GM19438 (cell line): ENCODE measurements at regions not wholly inside any gene's neighbourhood (a gene's known extent, or its start where the extent isn't known, plus 50 kb on each side); places are given as distances from the start of the nearest gene placed in this dataset.

Experiments
- ATAC-seq: cut with Tn5 transposase; IDR thresholded peaks from one replicate; pipeline ENCODE4 v1.9.1; 2021; ENCODE audit warnings: low read depth; ENCODE audit not compliant: unreplicated experiment

DNA sequence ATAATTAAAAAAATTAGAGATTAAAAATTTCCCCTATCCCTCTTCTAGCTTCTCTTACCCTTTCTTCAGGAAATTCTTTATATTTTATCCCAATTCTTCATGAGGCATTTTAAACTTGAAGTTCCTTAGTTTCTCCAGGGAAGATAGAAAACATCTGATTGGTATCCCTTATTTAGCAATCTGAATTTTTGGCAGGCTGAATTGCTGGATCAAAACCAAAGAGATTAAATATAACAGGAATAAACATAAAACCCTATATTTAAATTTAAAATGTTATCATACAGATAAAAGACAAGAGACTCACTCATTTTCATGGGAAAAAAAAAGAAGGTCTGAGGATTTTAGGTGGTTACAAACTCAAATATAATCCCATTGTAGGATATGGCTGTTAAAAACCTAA lies 204.2 kb downstream of the CHRM3 start:
- no peak for ATAC-seq

GRCh38 chr1:239593527-239593926 lies 207.2 kb downstream of the CHRM3 start:
- ATAC-seq, result no peak

DNA sequence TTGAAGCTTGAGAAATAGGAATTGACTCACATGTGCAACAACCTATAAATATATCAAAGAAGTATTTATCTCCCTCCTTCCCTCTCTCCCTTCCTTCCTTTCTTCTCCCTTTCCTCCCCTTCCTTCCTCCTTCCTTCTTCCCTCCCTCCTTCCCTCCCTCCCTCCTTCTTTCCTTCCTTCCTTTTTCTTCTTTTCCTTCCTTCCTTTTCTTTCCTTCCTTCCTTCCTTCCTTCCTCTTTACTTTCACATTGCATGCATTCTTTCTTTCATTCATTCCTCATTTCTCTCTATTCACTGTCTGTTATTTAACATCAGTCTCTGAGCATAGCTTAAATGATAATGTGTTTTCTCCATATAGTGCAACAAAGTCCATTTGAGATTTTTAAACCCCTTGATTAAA lies 214.2 kb downstream of the CHRM3 start:
- ATAC-seq, result no peak

GRCh38 chr1:239601108-239601507 lies 214.7 kb downstream of the CHRM3 start:
- no peak for ATAC-seq

DNA sequence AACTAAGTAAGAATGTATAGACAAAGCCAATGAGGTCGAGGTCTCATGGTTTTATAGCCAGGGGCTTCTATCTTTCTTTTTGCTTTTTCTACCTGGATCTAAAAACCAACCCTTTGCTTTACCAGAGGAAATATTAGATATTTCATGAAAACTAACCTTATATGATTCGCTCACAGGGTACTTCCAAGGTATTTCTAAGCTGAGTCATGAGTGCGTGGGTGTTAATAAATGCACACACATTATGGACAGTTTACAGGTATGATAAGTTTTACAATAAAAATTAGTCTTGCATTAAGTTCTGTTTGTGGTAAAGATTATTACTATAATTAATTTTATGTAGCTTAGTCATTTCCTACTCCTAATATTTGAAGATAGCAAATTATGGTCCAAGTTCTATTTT lies 217.2 kb downstream of the CHRM3 start:
- no peak for ATAC-seq

DNA sequence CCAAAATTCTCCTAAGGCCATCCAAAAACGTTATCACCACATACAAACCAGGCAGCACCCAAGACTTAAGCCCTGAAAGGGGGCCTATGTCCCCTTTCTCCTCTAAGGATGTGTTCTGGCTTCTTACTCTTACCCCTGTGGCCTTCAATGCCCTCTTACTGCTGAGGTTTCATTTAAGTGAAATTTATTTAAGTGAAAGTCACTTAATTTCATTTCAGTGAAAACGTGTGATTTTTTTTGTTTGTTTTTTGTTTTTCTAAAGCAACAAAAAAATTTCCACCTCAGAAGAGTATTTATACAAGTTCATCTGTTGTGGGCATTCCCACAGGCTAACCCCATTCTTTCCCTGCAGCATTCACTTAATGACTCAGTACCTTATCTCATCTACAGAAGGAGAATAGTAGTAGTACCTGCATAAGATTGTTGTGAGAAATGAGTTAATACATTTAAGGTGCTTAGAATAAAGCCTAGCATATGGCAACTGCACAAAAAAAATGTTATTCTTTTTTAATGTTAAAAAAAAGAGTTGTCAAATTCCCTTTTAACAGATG lies 220.6 kb downstream of the CHRM3 start:
- ATAC-seq, result no peak

- no peak for ATAC-seq
Measured at GRCh38 chr1:239608469-239608868, 222.1 kb downstream of the CHRM3 start.

- ATAC-seq, result no peak
Measured at GRCh38 chr1:239612379-239612778, 226.0 kb downstream of the CHRM3 start.

- ATAC-seq, result no peak
Measured at GRCh38 chr1:239616673-239617072, 230.3 kb downstream of the CHRM3 start.

GRCh38 chr1:239617259-239617658 lies 230.9 kb downstream of the CHRM3 start:
- ATAC-seq, result no peak

DNA sequence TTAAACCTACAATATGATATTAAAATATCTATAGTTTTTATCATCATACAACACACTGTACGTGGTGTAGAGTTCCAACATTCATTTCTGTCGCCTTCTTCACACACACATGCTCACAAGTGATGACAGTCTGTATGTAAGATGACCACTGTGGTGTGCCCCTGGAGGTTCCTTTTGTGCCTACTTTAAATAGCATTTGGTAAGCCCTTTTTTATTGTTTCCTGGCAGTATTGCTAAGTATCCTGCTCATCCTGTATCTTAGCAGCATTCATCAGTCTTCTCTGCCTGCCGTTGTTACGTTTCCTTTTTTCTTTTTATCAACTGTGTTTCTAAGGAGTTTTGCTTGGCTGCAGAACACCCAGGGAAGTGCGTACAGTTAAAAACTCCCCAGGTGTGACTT lies 231.4 kb downstream of the CHRM3 start:
- no peak for ATAC-seq

- no peak for ATAC-seq
Measured at GRCh38 chr1:239619190-239619589, 232.8 kb downstream of the CHRM3 start.

DNA sequence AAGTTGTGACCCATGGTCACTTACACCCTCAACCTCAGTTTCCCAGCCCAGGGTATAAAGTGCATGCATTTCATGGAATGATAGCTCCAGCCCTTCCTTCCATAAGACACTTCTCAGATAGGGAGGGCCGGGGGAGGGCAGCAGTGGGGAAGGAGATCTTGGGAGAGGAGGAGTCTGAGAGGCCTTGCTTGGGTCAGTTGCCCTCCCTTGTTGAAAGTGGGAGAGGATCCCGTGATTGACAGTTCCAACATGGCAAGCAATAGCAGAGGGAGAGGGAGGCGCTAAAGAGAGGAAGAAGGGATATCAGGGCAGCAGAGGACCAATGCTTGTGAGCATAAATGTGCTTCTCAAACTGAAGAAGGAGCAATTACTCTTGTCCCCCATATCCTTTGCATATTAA lies 244.4 kb downstream of the CHRM3 start:
- no peak for ATAC-seq

- ATAC-seq, result no peak
Measured at GRCh38 chr1:239633432-239633831, 247.1 kb downstream of the CHRM3 start.

GRCh38 chr1:239635276-239635675 lies 248.9 kb downstream of the CHRM3 start:
- ATAC-seq, result no peak

- no peak for ATAC-seq
Measured at GRCh38 chr1:239636347-239636746, 250.0 kb downstream of the CHRM3 start.

- ATAC-seq, result no peak
Measured at GRCh38 chr1:239644604-239645003, 258.2 kb downstream of the CHRM3 start.

- ATAC-seq, result no peak
Measured at GRCh38 chr1:239647045-239647444, 260.7 kb downstream of the CHRM3 start.

DNA sequence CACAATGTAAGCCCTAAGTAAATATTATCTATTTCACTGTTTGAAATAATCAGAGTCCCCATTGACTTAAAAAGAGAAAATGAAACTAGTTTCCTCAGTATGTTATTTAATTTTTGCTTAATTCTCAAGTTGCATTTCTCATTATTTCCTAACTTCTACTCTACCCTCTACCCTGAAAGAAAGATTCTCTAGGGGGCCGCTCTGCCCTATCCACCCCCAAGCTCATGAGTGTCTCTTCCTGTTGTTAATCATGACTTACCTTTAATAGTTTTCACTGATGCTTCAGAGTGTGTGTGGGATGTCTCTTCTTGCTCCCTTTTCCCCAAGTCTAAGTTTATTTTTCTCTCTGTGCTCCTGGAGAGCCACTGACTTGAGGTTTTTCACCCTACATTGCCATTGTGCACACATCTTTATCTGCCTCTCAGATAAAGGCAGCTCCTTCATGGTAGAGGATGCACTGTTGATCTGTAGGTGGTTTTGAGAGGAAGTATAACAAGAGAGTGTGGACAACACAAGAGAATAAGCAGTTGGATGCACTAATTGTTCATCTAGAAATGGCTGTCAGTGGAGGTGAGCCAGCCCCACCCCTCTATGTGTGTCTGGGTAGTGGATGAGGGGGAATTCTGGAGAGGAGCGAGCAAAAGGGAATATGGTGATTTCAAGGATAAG lies 261.7 kb downstream of the CHRM3 start:
- no peak for ATAC-seq

- no peak for ATAC-seq
Measured at GRCh38 chr1:239655023-239655422, 268.7 kb downstream of the CHRM3 start.

DNA sequence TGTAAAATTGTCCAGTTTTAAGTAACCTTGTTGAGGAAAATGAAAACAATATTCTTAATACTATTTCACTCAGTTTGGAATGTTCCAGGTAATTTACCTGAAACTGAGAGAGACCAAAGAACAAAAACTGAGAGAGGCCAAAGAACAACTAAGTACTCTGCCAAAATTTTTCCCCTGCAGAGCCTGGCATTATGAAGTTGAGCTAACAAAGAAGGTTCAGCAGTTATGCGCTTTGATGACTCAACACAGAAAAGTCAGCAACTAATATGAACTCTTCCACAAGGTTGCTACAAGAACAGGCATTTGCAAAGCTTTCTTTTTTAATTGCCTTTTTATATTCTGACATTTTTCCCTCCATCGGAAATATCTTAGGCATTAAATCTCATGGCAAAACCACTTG lies 270.9 kb downstream of the CHRM3 start:
- no peak for ATAC-seq

DNA sequence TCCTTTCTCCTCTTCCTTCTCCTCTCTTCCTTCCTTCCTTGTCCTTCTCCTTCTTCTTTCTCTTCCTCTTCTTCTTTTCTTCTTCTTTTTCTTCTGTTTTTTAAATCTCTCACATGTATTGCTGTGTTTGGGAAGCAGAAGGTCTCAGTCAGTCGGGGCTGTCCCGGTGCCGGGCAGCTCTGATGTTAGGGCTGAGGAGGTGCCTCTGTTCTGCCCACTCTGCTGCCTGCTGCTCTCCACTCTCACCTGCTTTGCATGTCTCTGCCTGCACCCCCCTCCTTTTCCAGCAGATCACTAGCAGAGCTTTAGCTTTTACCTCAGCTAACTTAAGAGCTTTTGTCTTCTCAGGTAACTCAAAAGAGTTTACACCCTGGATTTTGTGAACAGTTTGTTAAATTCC lies 276.6 kb downstream of the CHRM3 start:
- ATAC-seq, result no peak

GRCh38 chr1:239672256-239672655 lies 285.9 kb downstream of the CHRM3 start:
- ATAC-seq, result no peak
